HepG2 (cell line): ENCODE measurements at regions not wholly inside any gene's neighbourhood (a gene's known extent, or its start where the extent isn't known, plus 50 kb on each side); places are given as distances from the start of the nearest gene placed in this dataset.

Experiments used
- ATAC-seq: fragments of 200-7000 bp; cut with Tn5 transposase; 3 replicates; pipeline ENCODE4 v1.9.1; 2020; ENCODE audit warnings: mild to moderate bottlenecking, moderate library complexity
- BruUV-seq: library from RNA; stranded (reverse); fragments of 400-500 nt; replicated peaks from 2 replicates; lab custom pipeline; 2021; lab: Mats Ljungman, UMichigan
- CTCF ChIA-PET: fragments of 300-600 bp; formaldehyde crosslinking; extraction: SDS; loops from one replicate; lab custom pipeline; 2021; ENCODE audit warnings: low total read pairs, inconsistent platforms, low intra/inter-chr PET ratio; lab: Yijun Ruan, JAX
- POLR2A ChIA-PET: fragments of 350-600 bp; sonication (Branson Sonifier 250); formaldehyde crosslinking; loops from one replicate; lab custom pipeline; 2020; ENCODE audit warnings: antibody characterized with exemption, inconsistent platforms; lab: Yijun Ruan, JAX
- DNase-seq: peaks from one replicate; pipeline ENCODE4 v3.0.0-alpha.2; 2015; ENCODE audit warnings: low spot score
- FAIRE-seq: peaks from 3 replicates; lab custom pipeline; 2011; peaks lifted over from hg19 to GRCh38; lab: Jason Lieb, UNC
- H2AFZ ChIP-seq: one replicate; pipeline ENCODE4 v1.6.1; 2011; ENCODE audit warnings: low read length, inconsistent platforms
- H3K27ac ChIP-seq: fragments of 300-600 bp; 3 replicates; pipeline ENCODE4 v1.8.0; 2011; ENCODE audit warnings: mixed run types, mild to moderate bottlenecking, mixed read lengths, low read length, inconsistent platforms; ENCODE audit not compliant: insufficient read depth; ENCODE audit errors: extremely low read length
- H3K27me3 ChIP-seq, 2 experiments: fragments of 200-600 bp in 1 of 2; 2 replicates in 1 of 2; 3 replicates in 1 of 2; pipeline versions ENCODE4 v1.6.0 to v1.8.0; 2011; ENCODE audit warnings: low read length in 2 of 2, mild to moderate bottlenecking in 2 of 2, moderate library complexity in 2 of 2, inconsistent platforms in 1 of 2; ENCODE audit not compliant: insufficient read depth in 2 of 2, control insufficient read depth in 1 of 2
- H3K36me3 ChIP-seq, 2 experiments: fragments of 200-600 bp in 1 of 2; replicated peaks in 1 of 2; 2 replicates in 1 of 2; 3 replicates in 1 of 2; pipeline versions ENCODE4 v1.5.1 to v1.8.0; 2011; ENCODE audit warnings: low read length in 2 of 2, inconsistent platforms in 1 of 2; ENCODE audit not compliant: insufficient read depth in 2 of 2, control insufficient read depth in 1 of 2
- H3K4me1 ChIP-seq: 2 replicates; pipeline ENCODE4 v1.5.1; 2012; ENCODE audit warnings: low read length, inconsistent platforms; ENCODE audit not compliant: insufficient read depth
- H3K4me2 ChIP-seq: 2 replicates; pipeline ENCODE4 v1.6.0; 2011; ENCODE audit warnings: low read depth, low read length, inconsistent platforms
- H3K4me3 ChIP-seq, 3 experiments: fragments of 200-600 bp in 1 of 3; sonication (generic), shearing (Covaris generic) in 1 of 3; replicated peaks in 1 of 3; 2 replicates each; pipeline ENCODE4 v1.5.1; 2011 to 2016; ENCODE audit warnings: low read length in 3 of 3, inconsistent platforms in 2 of 3, low read depth in 2 of 3, mild to moderate bottlenecking in 2 of 3, control low read depth in 1 of 3, mixed read lengths in 1 of 3; ENCODE audit not compliant: insufficient read depth in 1 of 3
- H3K79me2 ChIP-seq: one replicate; pipeline ENCODE4 v1.6.1; 2011; ENCODE audit warnings: low read length, inconsistent platforms; ENCODE audit not compliant: insufficient read depth
- H3K9ac ChIP-seq: 2 replicates; pipeline ENCODE4 v1.6.0; 2011; ENCODE audit warnings: mild to moderate bottlenecking, low read depth, low read length, inconsistent platforms; ENCODE audit not compliant: insufficient read depth
- H3K9me3 ChIP-seq: 2 replicates; pipeline ENCODE4 v1.5.1; 2012; ENCODE audit warnings: mild to moderate bottlenecking, low read length
- H4K20me1 ChIP-seq: 2 replicates; pipeline ENCODE4 v1.6.0; 2011; ENCODE audit warnings: inconsistent platforms, mild to moderate bottlenecking, low read length, moderate library complexity; ENCODE audit not compliant: insufficient read depth
- FOSL2 ChIP-seq: sonication (generic); formaldehyde crosslinking; IDR thresholded peaks from 2 replicates; pipeline ENCODE4 v1.4.0; 2020; ENCODE audit warnings: missing genetic modification reagents
- SMAD1 ChIP-seq: sonication (generic); formaldehyde crosslinking; IDR thresholded peaks from 2 replicates; pipeline ENCODE4 v1.4.0; 2020; ENCODE audit warnings: missing genetic modification reagents, low read depth, mild to moderate bottlenecking, borderline replicate concordance
- ZNF10 ChIP-seq: sonication (generic); formaldehyde crosslinking; IDR thresholded peaks from 2 replicates; pipeline ENCODE4 v1.4.0; 2020; ENCODE audit warnings: mild to moderate bottlenecking, low read depth, missing genetic modification reagents, borderline replicate concordance
- ZNF354B ChIP-seq: sonication (generic); formaldehyde crosslinking; IDR thresholded peaks from 2 replicates; pipeline ENCODE4 v1.8.0; 2022; ENCODE audit warnings: mild to moderate bottlenecking, missing genetic modification reagents
- ZNF629 ChIP-seq: sonication (generic); formaldehyde crosslinking; conservative IDR thresholded peaks from 2 replicates; pipeline ENCODE4 v1.5.0; 2020; ENCODE audit warnings: missing genetic modification reagents
- WGBS: methylation state at CpG from one replicate; pipeline ENCODE4 v1.1.6; 2017; ENCODE audit warnings: low lambda C conversion rate; 5-methylcytosine and 5-hydroxymethylcytosine counted together
- in situ Hi-C: cut with HindIII; loops from 2 replicates; pipeline ENCODE4 v1.10.0; 2017; ENCODE audit warnings: low pct_unique_long_range_greater_than_20kb; ENCODE audit not compliant: extremely low pct_ligation_motif_present
- intact Hi-C: fragments of 100-400 bp; cut with micrococcal nuclease; formaldehyde crosslinking; loops from one replicate; pipeline ENCODE4 v1.10.0; 2022; ENCODE audit not compliant: unreplicated experiment
- TF ChIP-seq, protein P1 (sequence below): sonication (generic); formaldehyde crosslinking; IDR thresholded peaks from 2 replicates; pipeline ENCODE4 v1.4.0; 2020; ENCODE audit warnings: missing genetic modification reagents
- TF ChIP-seq, protein P2 (sequence below): sonication (generic); formaldehyde crosslinking; conservative IDR thresholded peaks from 2 replicates; pipeline ENCODE4 v1.5.0; 2020; ENCODE audit warnings: missing genetic modification reagents
- TF ChIP-seq, protein P3 (sequence below): sonication (generic); formaldehyde crosslinking; IDR thresholded peaks from 2 replicates; pipeline ENCODE4 v1.5.0; 2020; ENCODE audit warnings: missing genetic modification reagents
- TF ChIP-seq, protein P4 (sequence below): sonication (generic); formaldehyde crosslinking; IDR thresholded peaks from 2 replicates; pipeline ENCODE4 v1.4.0; 2020; ENCODE audit warnings: missing genetic modification reagents

DNA sequence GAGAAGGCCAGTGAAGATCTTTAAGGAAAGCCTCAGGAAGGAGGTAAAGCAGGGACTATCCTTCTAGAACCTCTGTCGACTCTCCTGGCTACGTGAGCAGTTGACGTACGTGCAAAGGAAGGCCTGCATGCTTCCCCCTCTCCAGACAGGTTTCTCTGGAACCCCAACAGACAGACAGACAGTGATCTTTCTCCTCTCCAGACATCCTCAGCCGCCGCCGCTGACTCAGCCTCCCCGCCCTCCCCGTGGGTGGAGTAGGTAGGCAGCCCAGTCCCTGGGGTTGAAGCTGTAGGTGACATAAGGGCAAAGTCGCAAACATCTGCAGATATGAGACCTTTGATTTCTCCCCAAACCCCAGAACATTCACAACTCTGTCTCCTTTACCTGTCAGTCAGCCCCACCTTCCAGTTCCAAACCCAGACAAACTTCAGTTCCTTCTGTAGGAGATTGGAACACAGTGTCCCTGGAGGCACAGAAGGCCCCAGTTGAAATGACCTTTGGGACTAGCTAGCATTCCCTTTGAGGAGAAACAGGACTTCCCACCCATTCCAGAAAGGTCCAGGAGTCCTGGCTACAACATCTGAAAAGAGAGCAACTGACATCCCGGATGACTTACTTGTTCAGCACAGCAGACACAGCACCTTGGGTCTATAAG is 146.0 kb upstream of the JUN start:
- DNase-seq (no peak), FAIRE-seq (no peak), ATAC-seq (peak; percentile 58; the same call in 2 of the 3 replicates)
- Histone ChIP-seq H3K9me3 (no peaks in the 10 kb centered on the region), H3K27ac (no peak overlapping the region), H4K20me1 (no peaks in the 10 kb centered on the region), H3K27me3 (peaks cover 1 to 8% of the 10 kb centered on the region in 2 experiments; a peak in 3 of 5 replicates), H3K79me2 (no peaks in the 10 kb centered on the region), H3K36me3 (no peaks in the 10 kb centered on the region), H3K4me3 (no peak overlapping the region; a peak in 1 of 6 replicates), H2AFZ (no peak overlapping the region), H3K4me2 (peak overlapping the region; percentile 50), H3K4me1 (peaks cover 38% of the 10 kb centered on the region), H3K9ac (no peak overlapping the region)
- WGBS: 5% methylated on average over 6 of the region's 11 CpGs
- no TSS peak for BruUV-seq
- CTCF ChIA-PET: no interaction called here
- POLR2A ChIA-PET: no interaction called here
- intact Hi-C loops (loop anchor here (10.0 kb wide), 1 partner anchor 825 kb away; no protein-coding TSS in a partner anchor), in situ Hi-C loops (no loop called here)
- no peak for TF ChIP-seq ZNF354B
- peak; percentile 53 for TF ChIP-seq FOSL2 (CRISPR knock-in tag)
- TF ChIP-seq, protein P1, sequence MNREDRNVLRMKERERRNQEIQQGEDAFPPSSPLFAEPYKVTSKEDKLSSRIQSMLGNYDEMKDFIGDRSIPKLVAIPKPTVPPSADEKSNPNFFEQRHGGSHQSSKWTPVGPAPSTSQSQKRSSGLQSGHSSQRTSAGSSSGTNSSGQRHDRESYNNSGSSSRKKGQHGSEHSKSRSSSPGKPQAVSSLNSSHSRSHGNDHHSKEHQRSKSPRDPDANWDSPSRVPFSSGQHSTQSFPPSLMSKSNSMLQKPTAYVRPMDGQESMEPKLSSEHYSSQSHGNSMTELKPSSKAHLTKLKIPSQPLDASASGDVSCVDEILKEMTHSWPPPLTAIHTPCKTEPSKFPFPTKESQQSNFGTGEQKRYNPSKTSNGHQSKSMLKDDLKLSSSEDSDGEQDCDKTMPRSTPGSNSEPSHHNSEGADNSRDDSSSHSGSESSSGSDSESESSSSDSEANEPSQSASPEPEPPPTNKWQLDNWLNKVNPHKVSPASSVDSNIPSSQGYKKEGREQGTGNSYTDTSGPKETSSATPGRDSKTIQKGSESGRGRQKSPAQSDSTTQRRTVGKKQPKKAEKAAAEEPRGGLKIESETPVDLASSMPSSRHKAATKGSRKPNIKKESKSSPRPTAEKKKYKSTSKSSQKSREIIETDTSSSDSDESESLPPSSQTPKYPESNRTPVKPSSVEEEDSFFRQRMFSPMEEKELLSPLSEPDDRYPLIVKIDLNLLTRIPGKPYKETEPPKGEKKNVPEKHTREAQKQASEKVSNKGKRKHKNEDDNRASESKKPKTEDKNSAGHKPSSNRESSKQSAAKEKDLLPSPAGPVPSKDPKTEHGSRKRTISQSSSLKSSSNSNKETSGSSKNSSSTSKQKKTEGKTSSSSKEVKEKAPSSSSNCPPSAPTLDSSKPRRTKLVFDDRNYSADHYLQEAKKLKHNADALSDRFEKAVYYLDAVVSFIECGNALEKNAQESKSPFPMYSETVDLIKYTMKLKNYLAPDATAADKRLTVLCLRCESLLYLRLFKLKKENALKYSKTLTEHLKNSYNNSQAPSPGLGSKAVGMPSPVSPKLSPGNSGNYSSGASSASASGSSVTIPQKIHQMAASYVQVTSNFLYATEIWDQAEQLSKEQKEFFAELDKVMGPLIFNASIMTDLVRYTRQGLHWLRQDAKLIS: no peak

DNA sequence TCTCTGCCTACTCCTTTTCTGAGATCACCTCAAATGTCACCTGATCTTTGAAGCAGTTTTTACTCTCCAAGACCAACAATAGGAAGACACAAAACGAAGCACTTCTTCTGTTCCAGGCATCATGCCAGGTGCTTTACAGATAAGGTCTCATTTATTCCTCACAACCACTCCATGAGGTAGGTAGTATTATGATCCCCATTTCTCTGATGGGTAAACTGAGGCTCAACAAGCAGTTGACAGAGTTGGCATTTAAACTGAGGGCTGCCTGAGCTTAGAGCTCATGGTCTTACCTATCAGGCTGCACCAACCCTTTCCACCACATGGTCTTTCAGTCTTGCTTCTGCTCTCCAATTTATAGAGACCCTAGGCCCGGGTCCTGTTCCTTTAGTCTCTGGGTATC is 147.2 kb upstream of the JUN start:
- ChIA-PET CTCF (no interaction called here), POLR2A (no interaction called here)
- no peak overlapping the region for H3K27ac ChIP-seq
- WGBS: 31% methylated on average over 2 of the region's 2 CpGs
- no peak overlapping the region for H3K4me2 ChIP-seq
- H3K36me3 ChIP-seq: no peaks in the 10 kb centered on the region
- H3K4me3 ChIP-seq: no peak overlapping the region
- ATAC-seq: no peak
- no peak overlapping the region for H3K9ac ChIP-seq
- FAIRE-seq: no peak
- H3K4me1 ChIP-seq: peaks cover 38% of the 10 kb centered on the region
- no peaks in the 10 kb centered on the region for H3K79me2 ChIP-seq
- peaks cover 1 to 14% of the 10 kb centered on the region in 2 experiments; a peak in 3 of 5 replicates for H3K27me3 ChIP-seq
- H4K20me1 ChIP-seq: no peaks in the 10 kb centered on the region
- BruUV-seq: no TSS peak
- no peak overlapping the region for H2AFZ ChIP-seq
- in situ Hi-C loops (no loop called here), intact Hi-C loops (no loop called here)
- TF ChIP-seq, protein P2, sequence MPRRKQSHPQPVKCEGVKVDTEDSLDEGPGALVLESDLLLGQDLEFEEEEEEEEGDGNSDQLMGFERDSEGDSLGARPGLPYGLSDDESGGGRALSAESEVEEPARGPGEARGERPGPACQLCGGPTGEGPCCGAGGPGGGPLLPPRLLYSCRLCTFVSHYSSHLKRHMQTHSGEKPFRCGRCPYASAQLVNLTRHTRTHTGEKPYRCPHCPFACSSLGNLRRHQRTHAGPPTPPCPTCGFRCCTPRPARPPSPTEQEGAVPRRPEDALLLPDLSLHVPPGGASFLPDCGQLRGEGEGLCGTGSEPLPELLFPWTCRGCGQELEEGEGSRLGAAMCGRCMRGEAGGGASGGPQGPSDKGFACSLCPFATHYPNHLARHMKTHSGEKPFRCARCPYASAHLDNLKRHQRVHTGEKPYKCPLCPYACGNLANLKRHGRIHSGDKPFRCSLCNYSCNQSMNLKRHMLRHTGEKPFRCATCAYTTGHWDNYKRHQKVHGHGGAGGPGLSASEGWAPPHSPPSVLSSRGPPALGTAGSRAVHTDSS (CRISPR knock-in tag): no peak
- TF ChIP-seq, protein P3, sequence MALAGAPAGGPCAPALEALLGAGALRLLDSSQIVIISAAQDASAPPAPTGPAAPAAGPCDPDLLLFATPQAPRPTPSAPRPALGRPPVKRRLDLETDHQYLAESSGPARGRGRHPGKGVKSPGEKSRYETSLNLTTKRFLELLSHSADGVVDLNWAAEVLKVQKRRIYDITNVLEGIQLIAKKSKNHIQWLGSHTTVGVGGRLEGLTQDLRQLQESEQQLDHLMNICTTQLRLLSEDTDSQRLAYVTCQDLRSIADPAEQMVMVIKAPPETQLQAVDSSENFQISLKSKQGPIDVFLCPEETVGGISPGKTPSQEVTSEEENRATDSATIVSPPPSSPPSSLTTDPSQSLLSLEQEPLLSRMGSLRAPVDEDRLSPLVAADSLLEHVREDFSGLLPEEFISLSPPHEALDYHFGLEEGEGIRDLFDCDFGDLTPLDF (CRISPR knock-in tag): no peak
- TF ChIP-seq ZNF10: no peak
- TF ChIP-seq, protein P4, sequence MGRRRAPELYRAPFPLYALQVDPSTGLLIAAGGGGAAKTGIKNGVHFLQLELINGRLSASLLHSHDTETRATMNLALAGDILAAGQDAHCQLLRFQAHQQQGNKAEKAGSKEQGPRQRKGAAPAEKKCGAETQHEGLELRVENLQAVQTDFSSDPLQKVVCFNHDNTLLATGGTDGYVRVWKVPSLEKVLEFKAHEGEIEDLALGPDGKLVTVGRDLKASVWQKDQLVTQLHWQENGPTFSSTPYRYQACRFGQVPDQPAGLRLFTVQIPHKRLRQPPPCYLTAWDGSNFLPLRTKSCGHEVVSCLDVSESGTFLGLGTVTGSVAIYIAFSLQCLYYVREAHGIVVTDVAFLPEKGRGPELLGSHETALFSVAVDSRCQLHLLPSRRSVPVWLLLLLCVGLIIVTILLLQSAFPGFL (CRISPR knock-in tag): no peak
- no peak for TF ChIP-seq SMAD1
- TF ChIP-seq ZNF629: peak; percentile 69
- no peaks in the 10 kb centered on the region for H3K9me3 ChIP-seq
- no peak for DNase-seq
